Vagina (tissue), 2 donors: ENCODE measurements at regions not wholly inside any gene's neighbourhood (a gene's known extent, or its start where the extent isn't known, plus 50 kb on each side); places are given as distances from the start of the nearest gene placed in this dataset.

ENCODE experiments used
- DNase-seq, 2 donors: peaks; one replicate each; pipeline ENCODE4 v3.0.0-alpha.2; 2017; ENCODE audit errors: extremely low spot score in 2 of 2
- H3K27ac ChIP-seq: fragments of 200-600 bp; sonication (generic); one replicate; pipeline ENCODE4 v1.5.1; 2019
- H3K27me3 ChIP-seq: fragments of 200-600 bp; sonication (generic); one replicate; pipeline ENCODE4 v1.5.1; 2019
- H3K36me3 ChIP-seq, 2 donors: fragments of 200-600 bp; sonication (generic); one replicate each; pipeline ENCODE4 v1.5.1; 2017 to 2019
- H3K4me1 ChIP-seq: fragments of 200-600 bp; sonication (generic); one replicate; pipeline ENCODE4 v1.5.1; 2019
- H3K4me3 ChIP-seq, 2 donors: fragments of 200-600 bp; sonication (generic); 1 replicate in 1 of 2; 2 replicates in 1 of 2; pipeline ENCODE4 v1.5.1; 2016 to 2019
- H3K9me3 ChIP-seq: fragments of 200-600 bp; sonication (generic); one replicate; pipeline ENCODE4 v1.5.1; 2019
- POLR2A ChIP-seq, 2 donors: fragments of 450-650 bp; IDR thresholded peaks; one replicate each; pipeline ENCODE4 v1.6.1; 2017; ENCODE audit warnings: antibody characterized with exemption in 2 of 2, mild to moderate bottlenecking in 2 of 2, moderate library complexity in 2 of 2
- POLR2AphosphoS5 ChIP-seq, 2 donors: sonication (generic); formaldehyde crosslinking; IDR thresholded peaks; one replicate each; pipeline ENCODE4 v1.9.0; 2017; ENCODE audit warnings: antibody characterized with exemption in 2 of 2, mild to moderate bottlenecking in 2 of 2, low read depth in 1 of 2; ENCODE audit not compliant: insufficient read depth in 1 of 2
- intact Hi-C: fragments of 100-400 bp; cut with DNase I; formaldehyde crosslinking; loops from one replicate; pipeline ENCODE4 v1.15.1; 2023
- TF ChIP-seq, protein P1 (sequence below), 3 experiments: fragments of 450-650 bp in 2 of 3; fragments of 200-600 bp in 1 of 3; sonication (generic) in 1 of 3; IDR thresholded peaks; one replicate each; pipeline ENCODE4 v1.5.1; 2017 to 2019; ENCODE audit warnings: antibody characterized with exemption in 3 of 3, mild to moderate bottlenecking in 2 of 3, moderate library complexity in 2 of 3

DNA sequence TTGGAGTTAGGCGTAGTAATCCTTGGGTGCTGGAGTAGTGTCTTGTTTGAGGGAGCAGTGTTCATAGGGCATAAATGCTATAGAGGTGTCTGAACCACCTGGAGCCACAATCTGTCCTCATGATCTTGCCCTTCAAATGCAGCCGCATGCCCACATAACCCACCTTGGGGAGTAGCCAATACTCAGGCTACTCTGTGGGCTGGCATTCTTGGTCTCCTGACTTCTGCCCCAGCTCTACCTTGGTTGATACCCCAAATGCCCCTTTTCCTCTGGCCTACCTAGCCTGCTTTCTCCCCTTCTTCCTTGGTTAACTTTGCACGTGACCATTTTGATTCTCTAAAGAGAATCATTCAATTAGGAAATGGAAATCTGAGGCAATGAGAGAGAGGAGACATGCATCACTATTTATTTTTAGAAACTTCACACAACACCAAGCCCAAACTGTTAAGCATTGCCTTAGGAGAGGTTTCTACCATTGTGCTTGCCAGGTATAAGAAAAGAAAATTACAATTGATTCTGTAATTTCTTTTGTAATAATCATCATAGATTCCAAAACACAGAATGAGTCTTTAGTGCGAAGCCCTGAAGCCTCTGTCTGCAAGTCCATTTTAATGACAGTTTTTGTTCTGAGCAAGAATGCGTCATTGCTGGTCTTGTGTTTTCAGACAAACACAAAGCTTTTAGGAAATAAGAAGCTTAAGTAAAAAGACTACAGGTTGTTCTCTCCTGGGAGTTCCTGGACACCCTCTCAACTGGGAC lies 135.2 kb downstream of the C9orf152 start:
- Histone ChIP-seq H3K9me3 (no peaks in the 10 kb centered on the region), H3K4me3 (no peak overlapping the region), H3K27ac (no peak overlapping the region), H3K4me1 (no peaks in the 10 kb centered on the region), H3K36me3 (no peaks in the 10 kb centered on the region), H3K27me3 (no peaks in the 10 kb centered on the region)
- TF ChIP-seq POLR2AphosphoS5 (IDR thresholded peaks at IDR 0.05; ENCODE audit: insufficient read depth in 1 of 2, low read depth in 1 of 2) (no peak), POLR2A (IDR thresholded peaks at IDR 0.05) (no peak)
- TF ChIP-seq, protein P1, sequence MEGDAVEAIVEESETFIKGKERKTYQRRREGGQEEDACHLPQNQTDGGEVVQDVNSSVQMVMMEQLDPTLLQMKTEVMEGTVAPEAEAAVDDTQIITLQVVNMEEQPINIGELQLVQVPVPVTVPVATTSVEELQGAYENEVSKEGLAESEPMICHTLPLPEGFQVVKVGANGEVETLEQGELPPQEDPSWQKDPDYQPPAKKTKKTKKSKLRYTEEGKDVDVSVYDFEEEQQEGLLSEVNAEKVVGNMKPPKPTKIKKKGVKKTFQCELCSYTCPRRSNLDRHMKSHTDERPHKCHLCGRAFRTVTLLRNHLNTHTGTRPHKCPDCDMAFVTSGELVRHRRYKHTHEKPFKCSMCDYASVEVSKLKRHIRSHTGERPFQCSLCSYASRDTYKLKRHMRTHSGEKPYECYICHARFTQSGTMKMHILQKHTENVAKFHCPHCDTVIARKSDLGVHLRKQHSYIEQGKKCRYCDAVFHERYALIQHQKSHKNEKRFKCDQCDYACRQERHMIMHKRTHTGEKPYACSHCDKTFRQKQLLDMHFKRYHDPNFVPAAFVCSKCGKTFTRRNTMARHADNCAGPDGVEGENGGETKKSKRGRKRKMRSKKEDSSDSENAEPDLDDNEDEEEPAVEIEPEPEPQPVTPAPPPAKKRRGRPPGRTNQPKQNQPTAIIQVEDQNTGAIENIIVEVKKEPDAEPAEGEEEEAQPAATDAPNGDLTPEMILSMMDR (IDR thresholded peaks at IDR 0.05) = no peak
- DNase-seq = no peak
- intact Hi-C loops = no loop called here

DNA sequence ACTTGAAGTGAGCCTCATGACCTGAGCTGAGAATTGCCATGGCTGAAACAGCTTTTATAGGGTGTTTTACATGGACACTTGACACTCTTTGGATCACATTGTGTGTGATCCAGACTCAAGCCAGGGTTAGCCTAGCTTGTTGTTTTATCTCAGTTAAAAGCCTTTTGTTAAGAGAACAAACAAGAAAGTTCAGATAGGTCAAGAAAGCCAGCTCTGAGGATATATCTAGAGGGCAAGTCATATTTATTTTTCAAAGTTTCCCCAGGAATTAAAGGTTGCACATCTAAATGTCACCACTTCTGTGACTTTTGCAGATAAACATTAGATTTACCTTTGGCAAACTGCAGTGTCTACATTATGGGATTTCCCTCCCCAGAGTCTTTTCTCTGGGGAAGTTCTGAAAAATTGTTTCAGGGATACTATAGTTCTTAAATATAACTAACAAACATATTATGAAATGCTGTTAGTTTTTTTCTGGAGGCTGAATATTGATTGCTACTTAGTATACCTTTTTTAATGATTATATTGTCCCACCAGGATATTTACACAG lies 134.5 kb downstream of the C9orf152 start:
- DNase-seq = no peak
- intact Hi-C loops = no loop called here
- Histone ChIP-seq H3K4me3 (no peak overlapping the region), H3K36me3 (no peaks in the 10 kb centered on the region), H3K9me3 (no peaks in the 10 kb centered on the region), H3K27ac (no peak overlapping the region), H3K4me1 (no peaks in the 10 kb centered on the region), H3K27me3 (no peaks in the 10 kb centered on the region)
- TF ChIP-seq POLR2A (IDR thresholded peaks at IDR 0.05) = no peak
- no peak for TF ChIP-seq POLR2AphosphoS5 (IDR thresholded peaks at IDR 0.05; ENCODE audit: insufficient read depth in 1 of 2, low read depth in 1 of 2)
- TF ChIP-seq, protein P1 (IDR thresholded peaks at IDR 0.05) = no peak

DNA sequence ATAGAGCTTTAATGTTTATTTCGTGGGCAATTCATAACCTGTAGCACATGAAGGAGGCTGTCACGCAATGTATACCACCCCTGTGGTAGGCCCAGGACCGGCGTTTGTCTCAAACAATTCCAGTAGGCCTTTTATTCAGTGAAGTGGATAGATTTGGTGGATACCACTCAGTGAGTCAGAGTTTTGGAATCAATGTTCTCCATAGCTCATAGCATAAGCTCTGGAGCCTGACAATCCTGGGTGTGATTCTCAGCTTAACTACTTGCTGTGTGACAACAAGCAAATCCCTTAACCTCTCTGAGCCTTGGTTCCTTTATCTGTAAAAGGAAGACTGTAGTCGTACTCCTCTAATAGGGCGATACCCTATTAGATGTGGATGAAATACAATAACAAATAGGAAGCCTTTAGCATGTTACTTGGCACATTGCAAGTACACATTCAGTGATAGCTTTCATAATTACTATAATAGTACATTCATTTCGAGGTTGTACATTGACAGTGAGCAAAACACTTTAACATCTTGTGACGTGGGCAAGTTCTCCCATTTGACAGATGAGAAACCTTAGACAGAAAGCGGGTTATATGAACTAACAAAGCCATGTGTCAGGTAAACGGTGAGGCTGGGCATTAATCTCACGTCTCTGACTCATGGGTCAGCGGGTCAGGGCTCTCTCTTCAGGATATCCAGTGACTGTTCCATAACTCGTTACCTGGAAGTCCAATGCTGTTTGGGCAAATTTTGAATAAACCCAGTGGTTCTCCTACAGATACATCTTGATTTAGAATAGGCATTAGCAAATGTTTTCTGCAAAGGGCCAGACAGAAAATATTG lies 130.8 kb downstream of the C9orf152 start:
- TF ChIP-seq POLR2A (IDR thresholded peaks at IDR 0.05) = no peak
- TF ChIP-seq, protein P1 (IDR thresholded peaks at IDR 0.05) = no peak
- no peak for TF ChIP-seq POLR2AphosphoS5 (IDR thresholded peaks at IDR 0.05; ENCODE audit: insufficient read depth in 1 of 2, low read depth in 1 of 2)
- Histone ChIP-seq H3K27me3 (no peaks in the 10 kb centered on the region), H3K4me3 (no peak overlapping the region), H3K4me1 (peaks cover 16% of the 10 kb centered on the region), H3K36me3 (no peaks in the 10 kb centered on the region), H3K27ac (no peak overlapping the region), H3K9me3 (no peaks in the 10 kb centered on the region)
- no peak for DNase-seq
- intact Hi-C loops = no loop called here

DNA sequence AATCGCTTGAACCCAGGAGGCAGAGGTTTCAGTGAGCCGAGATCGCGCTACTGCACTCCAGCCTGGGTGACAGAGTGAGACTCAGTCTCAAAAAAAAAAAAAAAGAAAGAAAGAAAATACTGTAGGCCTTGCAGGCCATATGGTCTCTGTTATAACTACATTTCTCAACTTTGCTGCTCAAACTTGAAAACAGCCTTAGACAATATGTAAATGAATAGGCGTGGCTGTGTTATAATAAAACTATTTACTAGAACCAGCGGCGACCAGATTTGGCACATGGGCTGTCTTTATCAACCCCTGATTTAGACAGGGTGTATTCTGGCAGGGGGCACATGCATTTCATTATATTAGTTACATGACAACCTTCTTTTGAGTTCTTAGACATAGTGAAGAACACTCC lies 130.0 kb downstream of the C9orf152 start:
- TF ChIP-seq, protein P1 (IDR thresholded peaks at IDR 0.05) = no peak
- no peak for TF ChIP-seq POLR2AphosphoS5 (IDR thresholded peaks at IDR 0.05; ENCODE audit: insufficient read depth in 1 of 2, low read depth in 1 of 2)
- TF ChIP-seq POLR2A (IDR thresholded peaks at IDR 0.05) = no peak
- Histone ChIP-seq H3K27me3 (no peaks in the 10 kb centered on the region), H3K36me3 (no peaks in the 10 kb centered on the region), H3K4me1 (peaks cover 20% of the 10 kb centered on the region), H3K9me3 (no peaks in the 10 kb centered on the region), H3K4me3 (no peak overlapping the region), H3K27ac (no peak overlapping the region)
- no peak for DNase-seq
- intact Hi-C loops = no loop called here
